ENCODE measurements at regions not wholly inside any gene's neighbourhood (a gene's known extent, or its start where the extent isn't known, plus 50 kb on each side); places are given as distances from the start of the nearest gene placed in this dataset.

- no peak for TF ChIP-seq CTCF (conservative IDR thresholded peaks at IDR 0.05 in 1 of 2, IDR thresholded peaks at IDR 0.05 in 1 of 2; ENCODE audit: extremely low read depth in 1 of 2, insufficient read depth in 1 of 2, low read depth in 1 of 2, low read length in 2 of 2)
- TF ChIP-seq EZH2 (IDR thresholded peaks at IDR 0.05; ENCODE audit: borderline replicate concordance, low read length), result no peak
These were observed 167.5 kb upstream of the TOPAZ1 start for GRCh38 chr3:44074181-44074580.

Measured in mammary epithelial cell (primary cell).